ENCODE measurements at regions not wholly inside any gene's neighbourhood (a gene's known extent, or its start where the extent isn't known, plus 50 kb on each side); places are given as distances from the start of the nearest gene placed in this dataset.

- no peak for DNase-seq (ENCODE audit: low read depth)
Observed at GRCh38 chr2:788227-789032, 111.2 kb upstream of the TMEM18 start.

- DNase-seq (ENCODE audit: low read depth), result no peak
Observed at GRCh38 chr2:784753-785152, 107.5 kb upstream of the TMEM18 start.

- DNase-seq (ENCODE audit: low read depth), result no peak
Observed at GRCh38 chr2:780581-780980, 103.4 kb upstream of the TMEM18 start.

GRCh38 chr2:780002-780401, 102.8 kb upstream of the TMEM18 start:
- DNase-seq (ENCODE audit: low read depth), result no peak

- DNase-seq (ENCODE audit: low read depth), result no peak
Observed at GRCh38 chr2:778731-779350, 101.6 kb upstream of the TMEM18 start.

- no peak for DNase-seq (ENCODE audit: low read depth)
Observed at GRCh38 chr2:777546-777945, 100.3 kb upstream of the TMEM18 start.

GRCh38 chr2:777051-777450, 99.8 kb upstream of the TMEM18 start:
- DNase-seq (ENCODE audit: low read depth), result no peak

- no peak for DNase-seq (ENCODE audit: low read depth)
Observed at GRCh38 chr2:776487-776886, 99.3 kb upstream of the TMEM18 start.

- no peak for DNase-seq (ENCODE audit: low read depth)
Observed at GRCh38 chr2:776038-776437, 98.8 kb upstream of the TMEM18 start.

GRCh38 chr2:774436-774835, 97.2 kb upstream of the TMEM18 start:
- DNase-seq (ENCODE audit: low read depth), result no peak

GRCh38 chr2:773256-774160, 96.3 kb upstream of the TMEM18 start:
- DNase-seq (ENCODE audit: low read depth), result no peak

- DNase-seq (ENCODE audit: low read depth), result no peak
Observed at GRCh38 chr2:771538-771937, 94.3 kb upstream of the TMEM18 start.

- DNase-seq (ENCODE audit: low read depth), result no peak
Observed at GRCh38 chr2:770776-771175, 93.6 kb upstream of the TMEM18 start.

GRCh38 chr2:769771-770170, 92.6 kb upstream of the TMEM18 start:
- DNase-seq (ENCODE audit: low read depth), result no peak

GRCh38 chr2:768451-768850, 91.2 kb upstream of the TMEM18 start:
- DNase-seq (ENCODE audit: low read depth), result no peak

GRCh38 chr2:767944-768343, 90.7 kb upstream of the TMEM18 start:
- no peak for DNase-seq (ENCODE audit: low read depth)

GRCh38 chr2:767440-767839, 90.2 kb upstream of the TMEM18 start:
- no peak for DNase-seq (ENCODE audit: low read depth)

- DNase-seq (ENCODE audit: low read depth), result no peak
Observed at GRCh38 chr2:766255-766654, 89.0 kb upstream of the TMEM18 start.

GRCh38 chr2:765369-765768, 88.2 kb upstream of the TMEM18 start:
- DNase-seq (ENCODE audit: low read depth), result no peak

- DNase-seq (ENCODE audit: low read depth), result no peak
Observed at GRCh38 chr2:763766-764525, 86.7 kb upstream of the TMEM18 start.

- DNase-seq (ENCODE audit: low read depth), result no peak
Observed at GRCh38 chr2:762646-763045, 85.4 kb upstream of the TMEM18 start.

- DNase-seq (ENCODE audit: low read depth), result no peak
Observed at GRCh38 chr2:761384-761783, 84.2 kb upstream of the TMEM18 start.
